ENCODE measurements at regions not wholly inside any gene's neighbourhood (a gene's known extent, or its start where the extent isn't known, plus 50 kb on each side); places are given as distances from the start of the nearest gene placed in this dataset.
"Not testable (repeated sequence)": the region's sequence is repeated elsewhere in the genome, so short reads cannot be mapped to it uniquely, and the experiment has no call there.

GRCh38 chr2:14492920-14493503 is 139.5 kb upstream of the LRATD1 start:
- no peak for DNase-seq

GRCh38 chr2:14494759-14495158 is 137.8 kb upstream of the LRATD1 start:
- no peak for DNase-seq

GRCh38 chr2:14501061-14501460 is 131.5 kb upstream of the LRATD1 start:
- DNase-seq, result no peak

- DNase-seq, result not testable (repeated sequence)
Measured at GRCh38 chr2:14506955-14507354, 125.6 kb upstream of the LRATD1 start.

- no peak for DNase-seq
Measured at GRCh38 chr2:14511541-14511940, 121.0 kb upstream of the LRATD1 start.

- no peak for DNase-seq
Measured at GRCh38 chr2:14513903-14514302, 118.6 kb upstream of the LRATD1 start.

- no peak for DNase-seq
Measured at GRCh38 chr2:14516844-14517243, 115.7 kb upstream of the LRATD1 start.

- no peak for DNase-seq
Measured at GRCh38 chr2:14517731-14518130, 114.8 kb upstream of the LRATD1 start.

GRCh38 chr2:14520385-14520945 is 112.1 kb upstream of the LRATD1 start:
- no peak for DNase-seq

GRCh38 chr2:14524041-14524802 is 108.3 kb upstream of the LRATD1 start:
- no peak for DNase-seq

GRCh38 chr2:14524803-14525080 is 107.8 kb upstream of the LRATD1 start:
- no peak for DNase-seq

- no peak for DNase-seq
Measured at GRCh38 chr2:14530506-14530905, 102.0 kb upstream of the LRATD1 start.

GRCh38 chr2:14533131-14533757 is 99.3 kb upstream of the LRATD1 start:
- DNase-seq, result no peak

GRCh38 chr2:14535156-14535555 is 97.4 kb upstream of the LRATD1 start:
- no peak for DNase-seq

GRCh38 chr2:14536976-14537375 is 95.5 kb upstream of the LRATD1 start:
- DNase-seq, result no peak

- no peak for DNase-seq
Measured at GRCh38 chr2:14540015-14540414, 92.5 kb upstream of the LRATD1 start.

GRCh38 chr2:14543284-14543683 is 89.2 kb upstream of the LRATD1 start:
- DNase-seq, result no peak

- DNase-seq, result no peak
Measured at GRCh38 chr2:14544247-14544646, 88.3 kb upstream of the LRATD1 start.

GRCh38 chr2:14547830-14548229 is 84.7 kb upstream of the LRATD1 start:
- DNase-seq, result no peak

GRCh38 chr2:14550658-14551057 is 81.9 kb upstream of the LRATD1 start:
- DNase-seq, result no peak

- no peak for DNase-seq
Measured at GRCh38 chr2:14551069-14551468, 81.4 kb upstream of the LRATD1 start.

- no peak for DNase-seq
Measured at GRCh38 chr2:14552286-14552685, 80.2 kb upstream of the LRATD1 start.

GRCh38 chr2:14552818-14553217 is 79.7 kb upstream of the LRATD1 start:
- DNase-seq, result no peak

GRCh38 chr2:14554849-14555545 is 77.5 kb upstream of the LRATD1 start:
- DNase-seq, result no peak

Measured in activated effector memory CD4-positive, alpha-beta T cell treated with Interleukin-2 at 50 U/mL for 16 hours (primary cell).